Sigmoid colon (tissue), 6 donors: ENCODE measurements at regions not wholly inside any gene's neighbourhood (a gene's known extent, or its start where the extent isn't known, plus 50 kb on each side); places are given as distances from the start of the nearest gene placed in this dataset.

Experiments
- DNase-seq: peaks from one replicate; pipeline ENCODE4 v3.0.0-alpha.2; 2019
- H3K27ac ChIP-seq, 4 donors: fragments of 200-600 bp; sonication (generic); one replicate each; pipeline ENCODE4 v1.5.1; 2016 to 2019; ENCODE audit warnings: mild to moderate bottlenecking in 1 of 4
- H3K27me3 ChIP-seq, 3 donors: fragments of 200-600 bp; sonication (generic); one replicate each; pipeline ENCODE4 v1.5.1; 2019; ENCODE audit warnings: mild to moderate bottlenecking in 1 of 3
- H3K36me3 ChIP-seq, 4 donors: fragments of 200-600 bp; sonication (generic); one replicate each; pipeline ENCODE4 v1.5.1; 2016 to 2019
- H3K4me1 ChIP-seq, 4 donors: fragments of 200-600 bp; sonication (generic); one replicate each; pipeline ENCODE4 v1.5.1; 2017 to 2019
- H3K4me3 ChIP-seq, 4 donors: fragments of 200-600 bp; sonication (generic); one replicate each; pipeline ENCODE4 v1.5.1; 2017 to 2019; ENCODE audit warnings: mild to moderate bottlenecking in 2 of 4, moderate library complexity in 1 of 4
- H3K9me3 ChIP-seq, 4 donors: fragments of 200-600 bp in 3 of 4; sonication (generic) in 3 of 4; one replicate each; pipeline versions ENCODE4 v1.5.1 to v1.6.1; 2013 to 2019
- EP300 ChIP-seq, 4 donors: sonication (generic); formaldehyde crosslinking; IDR thresholded peaks; one replicate each; pipeline ENCODE4 v1.6.1; 2017; ENCODE audit warnings: antibody characterized with exemption in 4 of 4
- POLR2A ChIP-seq, 2 donors: fragments of 450-650 bp; IDR thresholded peaks; one replicate each; pipeline ENCODE4 v1.6.1; 2016; ENCODE audit warnings: antibody characterized with exemption in 2 of 2, mild to moderate bottlenecking in 2 of 2, moderate library complexity in 2 of 2
- POLR2AphosphoS5 ChIP-seq, 4 donors: sonication (generic); formaldehyde crosslinking; IDR thresholded peaks; one replicate each; pipeline ENCODE4 v1.6.1; 2017; ENCODE audit warnings: antibody characterized with exemption in 4 of 4
- WGBS, 2 donors: extraction: QIAGEN DNeasy Blood & Tissue Kit; methylation state at CpG; one replicate each; pipeline ENCODE4 v1.1.7; 2013; 5-methylcytosine and 5-hydroxymethylcytosine counted together
- intact Hi-C: fragments of 100-400 bp; cut with DNase I; formaldehyde crosslinking; loops from one replicate; pipeline ENCODE4 v1.15.1; 2023
- TF ChIP-seq, protein P1 (sequence below), 4 experiments: fragments of 450-650 bp in 3 of 4; fragments of 200-600 bp in 1 of 4; IDR thresholded peaks; one replicate each; pipeline ENCODE4 v1.5.1; 2016 to 2019; ENCODE audit warnings: antibody characterized with exemption in 4 of 4, mild to moderate bottlenecking in 3 of 4, moderate library complexity in 2 of 4
- donor health status: healthy with polysubstance abuse.
- donor health status: healthy.

DNA sequence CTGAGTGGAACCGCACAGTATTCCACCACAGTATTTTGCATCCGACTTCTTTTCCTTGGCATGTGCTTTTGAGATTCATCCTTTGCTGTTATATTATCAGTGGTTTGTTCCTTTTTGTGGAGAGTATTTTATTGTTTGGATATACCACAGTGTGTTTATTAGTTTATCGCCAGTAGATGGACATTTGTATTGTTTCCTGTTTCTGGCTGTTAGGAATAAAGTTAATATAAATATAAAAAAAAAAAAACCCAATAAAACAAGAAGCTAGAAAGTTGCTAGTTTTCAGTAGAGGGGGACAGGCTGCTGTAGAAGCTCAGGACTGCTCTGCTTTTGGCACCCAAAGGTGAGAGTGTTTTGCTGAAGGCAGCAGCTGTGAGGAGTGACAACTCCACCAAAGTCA lies 62.0 kb upstream of the EEA1 start:
- no peak for DNase-seq
- Histone ChIP-seq H3K27me3 (no peaks in the 10 kb centered on the region), H3K4me1 (peaks cover 0 to 7% (median 3%) of the 10 kb centered on the region in 4 donors), H3K36me3 (no peaks in the 10 kb centered on the region), H3K27ac (no peak overlapping the region), H3K4me3 (no peak overlapping the region), H3K9me3 (no peaks in the 10 kb centered on the region)
- 74 to 85% methylated on average over 3 of the region's 3 CpGs for WGBS, 2 donors
- TF ChIP-seq, protein P1, sequence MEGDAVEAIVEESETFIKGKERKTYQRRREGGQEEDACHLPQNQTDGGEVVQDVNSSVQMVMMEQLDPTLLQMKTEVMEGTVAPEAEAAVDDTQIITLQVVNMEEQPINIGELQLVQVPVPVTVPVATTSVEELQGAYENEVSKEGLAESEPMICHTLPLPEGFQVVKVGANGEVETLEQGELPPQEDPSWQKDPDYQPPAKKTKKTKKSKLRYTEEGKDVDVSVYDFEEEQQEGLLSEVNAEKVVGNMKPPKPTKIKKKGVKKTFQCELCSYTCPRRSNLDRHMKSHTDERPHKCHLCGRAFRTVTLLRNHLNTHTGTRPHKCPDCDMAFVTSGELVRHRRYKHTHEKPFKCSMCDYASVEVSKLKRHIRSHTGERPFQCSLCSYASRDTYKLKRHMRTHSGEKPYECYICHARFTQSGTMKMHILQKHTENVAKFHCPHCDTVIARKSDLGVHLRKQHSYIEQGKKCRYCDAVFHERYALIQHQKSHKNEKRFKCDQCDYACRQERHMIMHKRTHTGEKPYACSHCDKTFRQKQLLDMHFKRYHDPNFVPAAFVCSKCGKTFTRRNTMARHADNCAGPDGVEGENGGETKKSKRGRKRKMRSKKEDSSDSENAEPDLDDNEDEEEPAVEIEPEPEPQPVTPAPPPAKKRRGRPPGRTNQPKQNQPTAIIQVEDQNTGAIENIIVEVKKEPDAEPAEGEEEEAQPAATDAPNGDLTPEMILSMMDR (IDR thresholded peaks at IDR 0.05), result no peak
- no peak for TF ChIP-seq POLR2AphosphoS5 (IDR thresholded peaks at IDR 0.05)
- intact Hi-C loops, result loop anchor here (10.0 kb wide), 1 partner anchor 1114 kb away; no protein-coding TSS in a partner anchor

DNA sequence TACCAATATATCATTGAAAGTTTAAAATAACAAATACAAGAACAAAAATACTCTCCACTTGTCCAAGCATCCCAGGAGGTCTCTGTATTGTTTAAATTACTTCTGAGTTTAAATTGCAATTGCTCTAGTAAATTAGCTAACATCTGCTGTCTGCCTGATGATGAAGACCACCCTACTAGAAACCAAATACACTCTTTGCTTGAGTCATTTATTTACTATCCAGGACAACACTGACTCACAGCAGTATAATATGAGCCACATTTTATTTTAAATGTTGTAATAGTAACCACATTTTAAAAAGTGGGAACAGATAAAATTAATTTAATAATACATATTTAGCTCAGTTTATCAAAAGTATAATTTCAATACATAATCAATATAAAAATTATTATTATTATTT lies 62.9 kb upstream of the EEA1 start:
- DNase-seq, result no peak
- Histone ChIP-seq H3K36me3 (no peaks in the 10 kb centered on the region), H3K9me3 (no peaks in the 10 kb centered on the region), H3K27me3 (no peaks in the 10 kb centered on the region), H3K27ac (no peak overlapping the region), H3K4me1 (peaks cover 0 to 7% (median 3%) of the 10 kb centered on the region in 4 donors), H3K4me3 (no peak overlapping the region)
- TF ChIP-seq, protein P1 (IDR thresholded peaks at IDR 0.05), result no peak
- intact Hi-C loops, result loop anchor here (10.0 kb wide), 1 partner anchor 1113 kb away; no protein-coding TSS in a partner anchor

DNA sequence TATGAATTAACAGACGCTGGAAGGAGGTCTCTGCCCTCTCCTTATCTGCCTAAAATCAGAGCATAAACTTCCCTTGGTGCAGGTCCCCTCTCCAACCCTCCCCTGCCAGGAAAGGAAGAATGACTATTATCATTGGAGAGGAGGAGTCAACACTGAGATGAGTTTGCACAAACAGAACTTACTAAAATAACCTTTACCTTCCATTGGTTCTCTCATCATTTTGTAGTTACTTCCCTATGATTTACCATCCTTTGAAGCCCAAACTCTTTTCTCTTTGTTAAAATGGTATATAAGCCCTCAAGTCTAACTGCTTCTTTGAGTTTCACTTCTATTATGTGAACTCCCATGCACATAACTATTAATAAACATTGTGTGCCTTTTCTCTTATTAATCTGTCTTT lies 64.2 kb upstream of the EEA1 start:
- Histone ChIP-seq H3K4me1 (no peaks in the 10 kb centered on the region), H3K9me3 (no peaks in the 10 kb centered on the region), H3K36me3 (no peaks in the 10 kb centered on the region), H3K4me3 (no peak overlapping the region), H3K27ac (no peak overlapping the region), H3K27me3 (no peaks in the 10 kb centered on the region)
- DNase-seq, result no peak
- TF ChIP-seq, protein P1 (IDR thresholded peaks at IDR 0.05), result no peak
- TF ChIP-seq POLR2AphosphoS5 (IDR thresholded peaks at IDR 0.05), result no peak
- TF ChIP-seq POLR2A (IDR thresholded peaks at IDR 0.05), result no peak
- TF ChIP-seq EP300 (IDR thresholded peaks at IDR 0.05), result no peak
- 97% methylated on average over 1 of the region's 1 CpG for WGBS, 2 donors
- intact Hi-C loops, result loop anchor here (10.0 kb wide), 1 partner anchor 1112 kb away; no protein-coding TSS in a partner anchor

DNA sequence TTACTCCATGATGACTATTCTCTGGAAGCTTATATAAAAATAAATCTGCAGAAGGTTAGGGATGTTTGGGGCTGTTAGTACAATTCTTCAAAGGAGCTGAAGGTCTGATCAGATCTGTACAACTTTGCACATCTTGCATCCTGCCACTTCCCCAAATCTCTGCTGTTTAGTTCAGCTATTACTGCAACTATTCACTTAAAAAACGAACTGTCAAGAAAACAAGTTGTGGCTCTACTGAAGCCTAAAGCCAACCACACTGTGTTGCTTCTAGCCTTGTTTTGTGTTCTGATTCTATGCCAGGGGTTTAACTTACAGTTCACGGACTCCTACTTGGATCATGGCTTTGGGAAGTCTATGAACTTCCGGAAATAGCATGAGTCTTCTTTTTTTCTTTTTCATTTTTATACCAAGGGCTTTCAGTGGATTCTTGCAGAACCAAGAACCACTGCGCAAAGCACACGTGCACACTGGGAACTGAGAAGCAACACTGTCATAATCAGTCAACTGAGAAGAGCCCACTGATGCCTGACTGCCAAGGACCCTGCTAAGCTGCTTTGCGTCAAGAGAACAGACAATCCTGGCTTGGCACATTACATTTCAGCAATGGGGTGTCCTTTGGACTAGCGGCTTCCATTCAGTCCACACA lies 66.3 kb upstream of the EEA1 start:
- Histone ChIP-seq H3K9me3 (no peaks in the 10 kb centered on the region), H3K4me1 (no peaks in the 10 kb centered on the region), H3K27ac (no peak overlapping the region), H3K36me3 (no peaks in the 10 kb centered on the region), H3K27me3 (no peaks in the 10 kb centered on the region), H3K4me3 (no peak overlapping the region)
- WGBS, 2 donors, result 79 to 92% methylated on average over 7 of the region's 7 CpGs
- TF ChIP-seq POLR2AphosphoS5 (IDR thresholded peaks at IDR 0.05) (no peak), EP300 (IDR thresholded peaks at IDR 0.05) (no peak), POLR2A (IDR thresholded peaks at IDR 0.05) (no peak)
- TF ChIP-seq, protein P1 (IDR thresholded peaks at IDR 0.05), result no peak
- intact Hi-C loops, result loop anchor here (10.0 kb wide), 1 partner anchor 1109 kb away; no protein-coding TSS in a partner anchor
- no peak for DNase-seq

DNA sequence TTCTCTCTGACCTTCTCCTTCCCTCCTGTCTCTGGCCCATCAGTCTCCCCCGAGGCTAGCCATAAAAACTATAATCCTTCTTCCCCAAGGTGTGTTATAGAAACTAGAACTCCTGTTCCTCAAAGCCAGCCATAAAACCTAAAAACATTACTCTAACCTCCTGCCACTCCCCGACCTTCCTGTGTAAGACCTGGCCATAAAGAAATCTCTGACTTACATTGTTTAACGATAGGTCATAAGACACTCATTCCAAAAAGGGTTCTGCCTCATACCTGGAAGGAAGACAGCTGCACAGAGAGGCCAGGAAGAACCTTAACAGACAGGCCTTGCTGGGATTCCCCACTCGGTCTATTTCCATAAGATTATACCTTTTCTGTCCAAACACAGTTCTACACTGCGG lies 70.9 kb upstream of the EEA1 start:
- intact Hi-C loops, result no loop called here
- no peak overlapping the region for H3K4me3 ChIP-seq

More for the DNA sequence above, 70.9 kb upstream of the EEA1 start:
- no peaks in the 10 kb centered on the region for H3K4me1 ChIP-seq
- no peaks in the 10 kb centered on the region for H3K27me3 ChIP-seq
- no peak for DNase-seq
- no peaks in the 10 kb centered on the region for H3K9me3 ChIP-seq
- no peak overlapping the region for H3K27ac ChIP-seq
- 17 to 62% methylated on average over 5 of the region's 5 CpGs for WGBS, 2 donors
- no peaks in the 10 kb centered on the region for H3K36me3 ChIP-seq
- TF ChIP-seq POLR2A (IDR thresholded peaks at IDR 0.05) (no peak), EP300 (IDR thresholded peaks at IDR 0.05) (no peak), POLR2AphosphoS5 (IDR thresholded peaks at IDR 0.05) (no peak)
- TF ChIP-seq, protein P1 (IDR thresholded peaks at IDR 0.05), result no peak
